IMR-90 (cell line): ENCODE measurements at regions not wholly inside any gene's neighbourhood (a gene's known extent, or its start where the extent isn't known, plus 50 kb on each side); places are given as distances from the start of the nearest gene placed in this dataset.

Experiments used
- ATAC-seq: fragments of 200-7000 bp; cut with Tn5 transposase; 2 replicates; pipeline ENCODE4 v1.9.1; 2020; ENCODE audit warnings: low read depth, mild to moderate bottlenecking, moderate library complexity
- BruUV-seq: library from RNA; stranded (reverse); fragments of 400-500 nt; replicated peaks from 2 replicates; lab custom pipeline; 2021; lab: Mats Ljungman, UMichigan
- CTCF ChIA-PET: fragments of 300-600 bp; formaldehyde crosslinking; extraction: SDS; loops from one replicate; lab custom pipeline; 2021; ENCODE audit warnings: antibody characterized with exemption; lab: Yijun Ruan, JAX
- POLR2A ChIA-PET: fragments of 300-600 bp; sonication (Branson Sonifier 250); formaldehyde crosslinking; loops from one replicate; lab custom pipeline; 2022; ENCODE audit warnings: antibody characterized with exemption; ENCODE audit not compliant: unreplicated experiment; lab: Charles Lee
- DNase-seq: peaks from one replicate; pipeline ENCODE4 v3.0.0; 2013
- H2AFZ ChIP-seq: replicated peaks from 2 replicates; pipeline ENCODE3; 2013; ENCODE audit warnings: low read length, mild to moderate bottlenecking; ENCODE audit not compliant: poor library complexity
- H2AK5ac ChIP-seq: 2 replicates; pipeline ENCODE4 v1.6.1; 2013; ENCODE audit warnings: low read depth, low read length, inconsistent platforms
- H2AK9ac ChIP-seq: replicated peaks from 2 replicates; pipeline ENCODE3; 2013; ENCODE audit warnings: mild to moderate bottlenecking, low read depth, low read length, moderate library complexity; ENCODE audit not compliant: poor library complexity
- H2BK120ac ChIP-seq: 2 replicates; pipeline ENCODE4 v1.6.1; 2013; ENCODE audit warnings: low read depth, low read length, inconsistent platforms
- H2BK15ac ChIP-seq: 3 replicates; pipeline ENCODE4 v1.6.1; 2013; ENCODE audit warnings: low read depth, low read length, inconsistent platforms
- H2BK20ac ChIP-seq: 2 replicates; pipeline ENCODE4 v1.6.1; 2013; ENCODE audit warnings: low read depth, mild to moderate bottlenecking, inconsistent platforms, low read length, moderate library complexity
- H2BK5ac ChIP-seq: 2 replicates; pipeline ENCODE4 v1.6.1; 2013; ENCODE audit warnings: mild to moderate bottlenecking, low read depth, low read length, inconsistent platforms; ENCODE audit not compliant: poor library complexity, severe bottlenecking
- H3K14ac ChIP-seq: replicated peaks from 2 replicates; pipeline ENCODE4 v1.6.1; 2013; ENCODE audit warnings: low read depth, low read length, inconsistent platforms
- H3K18ac ChIP-seq: 2 replicates; pipeline ENCODE4 v1.6.1; 2013; ENCODE audit warnings: low read depth, low read length, control low read depth
- H3K23ac ChIP-seq: 2 replicates; pipeline ENCODE4 v1.6.1; 2013; ENCODE audit warnings: low read depth, low read length, inconsistent platforms
- H3K27ac ChIP-seq: 2 replicates; pipeline ENCODE4 v1.5.1; 2013; ENCODE audit warnings: mild to moderate bottlenecking, control low read depth, low read length; ENCODE audit not compliant: insufficient read depth
- H3K27me3 ChIP-seq: 2 replicates; pipeline ENCODE4 v1.6.1; 2013; ENCODE audit warnings: low read length; ENCODE audit not compliant: control insufficient read depth, insufficient read depth
- H3K36me3 ChIP-seq: 2 replicates; pipeline ENCODE4 v1.6.1; 2013; ENCODE audit warnings: low read length, mixed read lengths; ENCODE audit not compliant: control insufficient read depth, insufficient read depth
- H3K4ac ChIP-seq: 2 replicates; pipeline ENCODE4 v1.6.1; 2013; ENCODE audit warnings: low read depth, low read length, inconsistent platforms
- H3K4me1 ChIP-seq: 2 replicates; pipeline ENCODE4 v1.6.1; 2013; ENCODE audit warnings: low read length, mixed read lengths; ENCODE audit not compliant: control insufficient read depth, insufficient read depth
- H3K4me2 ChIP-seq: 2 replicates; pipeline ENCODE4 v1.6.1; 2013; ENCODE audit warnings: low read depth, mild to moderate bottlenecking, control low read depth, low read length, moderate library complexity
- H3K4me3 ChIP-seq: 2 replicates; pipeline ENCODE4 v1.5.1; 2013; ENCODE audit warnings: low read depth, mild to moderate bottlenecking, control low read depth, low read length, moderate library complexity; ENCODE audit not compliant: insufficient read depth
- H3K56ac ChIP-seq: 2 replicates; pipeline ENCODE4 v1.6.1; 2013; ENCODE audit warnings: low read length, inconsistent platforms; ENCODE audit not compliant: insufficient read depth; ENCODE audit errors: extremely low read depth
- H3K79me1 ChIP-seq, 2 experiments: 2 replicates each; pipeline ENCODE4 v1.6.1; 2013; ENCODE audit warnings: low read length in 2 of 2, inconsistent platforms in 1 of 2, low read depth in 1 of 2
- H3K9ac ChIP-seq: 2 replicates; pipeline ENCODE4 v1.6.1; 2013; ENCODE audit warnings: low read depth, low read length, control low read depth
- H3K9me1 ChIP-seq: 2 replicates; pipeline ENCODE4 v1.6.1; 2013; ENCODE audit warnings: low read length, inconsistent platforms; ENCODE audit not compliant: insufficient read depth
- H3K9me3 ChIP-seq: 2 replicates; pipeline ENCODE4 v1.6.1; 2013; ENCODE audit warnings: low read length; ENCODE audit not compliant: control insufficient read depth, insufficient read depth
- H4K20me1 ChIP-seq: 2 replicates; pipeline ENCODE4 v1.6.1; 2013; ENCODE audit warnings: low read length, inconsistent platforms; ENCODE audit not compliant: insufficient read depth
- H4K5ac ChIP-seq: 2 replicates; pipeline ENCODE4 v1.6.1; 2013; ENCODE audit warnings: mild to moderate bottlenecking, low read depth, low read length, control low read depth
- H4K8ac ChIP-seq, 2 experiments: 2 replicates each; pipeline ENCODE4 v1.6.1; 2013; ENCODE audit warnings: low read depth in 2 of 2, low read length in 2 of 2, control low read depth in 1 of 2, inconsistent platforms in 1 of 2
- H4K91ac ChIP-seq: 2 replicates; pipeline ENCODE4 v1.6.1; 2013; ENCODE audit warnings: low read depth, low read length, inconsistent platforms; ENCODE audit not compliant: insufficient read depth
- BHLHE40 ChIP-seq: fragments of 150-350 bp; IDR thresholded peaks from 2 replicates; pipeline ENCODE4 v1.6.1; 2016; ENCODE audit warnings: mild to moderate bottlenecking, low read depth, low read length
- CEBPB ChIP-seq: IDR thresholded peaks from 2 replicates; pipeline ENCODE4 v1.6.1; 2012; ENCODE audit warnings: low read depth, low read length, improper control_type of control experiment
- CHD1 ChIP-seq: IDR thresholded peaks from 2 replicates; pipeline ENCODE4 v1.6.1; 2012; ENCODE audit warnings: low read depth, low read length, improper control_type of control experiment
- FOS ChIP-seq: fragments of 150-350 bp; IDR thresholded peaks from 2 replicates; pipeline ENCODE4 v1.6.1; 2016; ENCODE audit warnings: low read depth, low read length
- MAFK ChIP-seq: IDR thresholded peaks from 2 replicates; pipeline ENCODE4 v1.6.1; 2012; ENCODE audit warnings: low read depth, low read length, improper control_type of control experiment
- MAZ ChIP-seq: IDR thresholded peaks from 2 replicates; pipeline ENCODE4 v1.6.1; 2012; ENCODE audit warnings: low read depth, mild to moderate bottlenecking, low read length, improper control_type of control experiment, moderate library complexity, borderline replicate concordance
- MXI1 ChIP-seq: IDR thresholded peaks from 2 replicates; pipeline ENCODE4 v1.6.1; 2012; ENCODE audit warnings: low read depth, mild to moderate bottlenecking, low read length, moderate library complexity, borderline replicate concordance
- NFE2L2 ChIP-seq: fragments of 150-350 bp; IDR thresholded peaks from 2 replicates; pipeline ENCODE4 v1.6.1; 2016; ENCODE audit warnings: low read depth, mild to moderate bottlenecking, low read length
- POLR2A ChIP-seq: IDR thresholded peaks from 2 replicates; pipeline ENCODE4 v1.6.1; 2012; ENCODE audit warnings: mild to moderate bottlenecking, low read depth, low read length
- RAD21 ChIP-seq: IDR thresholded peaks from 2 replicates; pipeline ENCODE4 v1.6.1; 2012; ENCODE audit warnings: low read length, improper control_type of control experiment
- RCOR1 ChIP-seq: IDR thresholded peaks from 2 replicates; pipeline ENCODE4 v1.6.1; 2012; ENCODE audit warnings: mild to moderate bottlenecking, low read length, improper control_type of control experiment; ENCODE audit not compliant: insufficient replicate concordance
- RFX5 ChIP-seq: IDR thresholded peaks from 2 replicates; pipeline ENCODE4 v1.8.0; 2012; ENCODE audit warnings: low read depth, mild to moderate bottlenecking, low read length, moderate library complexity
- SMC3 ChIP-seq: fragments of 150-350 bp; IDR thresholded peaks from 2 replicates; pipeline ENCODE4 v1.6.1; 2016; ENCODE audit warnings: low read depth, mild to moderate bottlenecking, antibody characterized with exemption, low read length, moderate library complexity
- WGBS, 2 experiments: methylation state at CpG; one replicate each; pipeline versions ENCODE4 v1.1.5 to v1.1.7; 2013; ENCODE audit warnings: missing lambda C conversion rate in 2 of 2; ENCODE audit not compliant: insufficient read length in 1 of 2; ENCODE audit errors: extremely low coverage in 2 of 2; 5-methylcytosine and 5-hydroxymethylcytosine counted together
- dilution Hi-C: fragments of 300-500 bp; cut with HindIII; formaldehyde crosslinking; loops from one replicate; pipeline ENCODE4 v1.14.3; 2018; ENCODE audit warnings: low sequenced_read_pairs; ENCODE audit not compliant: unreplicated experiment
- in situ Hi-C: fragments of 300-500 bp; cut with MboI; formaldehyde crosslinking; loops from 3 replicates; pipeline ENCODE4 v1.14.3; 2019; ENCODE audit warnings: low sequenced_read_pairs, inconsistent platforms, mixed read lengths
- intact Hi-C: fragments of 100-400 bp; cut with micrococcal nuclease; formaldehyde crosslinking; loops from 2 replicates; pipeline ENCODE4 v1.10.0; 2022
- TF ChIP-seq, protein P1 (sequence below): conservative IDR thresholded peaks from 2 replicates; pipeline ENCODE4 v1.5.1; 2012; ENCODE audit warnings: mild to moderate bottlenecking, low read depth, low read length, improper control_type of control experiment
- TF ChIP-seq, protein P2 (sequence below): fragments of 150-350 bp; IDR thresholded peaks from 2 replicates; pipeline ENCODE4 v1.6.1; 2017; ENCODE audit warnings: mild to moderate bottlenecking, antibody characterized with exemption, low read length, low read depth
- TF ChIP-seq, protein P3 (sequence below): fragments of 150-350 bp; IDR thresholded peaks from 2 replicates; pipeline ENCODE4 v1.6.1; 2016; ENCODE audit warnings: low read depth, mild to moderate bottlenecking, low read length, moderate library complexity, borderline replicate concordance

DNA sequence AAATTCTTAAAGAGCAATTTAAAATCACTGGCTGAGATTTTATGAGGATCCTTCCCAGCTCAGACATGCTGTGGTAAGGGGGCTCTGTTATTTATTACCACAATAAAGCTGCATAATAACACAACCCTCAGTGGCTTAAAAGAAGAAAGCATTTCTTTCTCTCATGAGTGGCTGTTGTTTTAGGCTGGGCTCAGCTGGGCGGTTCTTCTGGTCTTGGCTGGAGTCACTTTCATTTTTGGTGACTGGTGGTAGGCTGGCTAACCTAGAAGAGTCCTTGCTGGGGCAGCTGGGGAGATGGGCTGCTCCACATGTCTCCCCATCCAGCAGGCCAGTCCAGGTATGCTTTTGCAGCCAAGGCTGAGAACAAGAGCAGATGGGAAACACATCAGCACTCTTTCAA, 113.0 kb upstream of the MSX1 start:
- no peak overlapping the region for H4K91ac ChIP-seq
- H2BK20ac ChIP-seq = no peak overlapping the region
- no peak overlapping the region for H4K5ac ChIP-seq
- no peaks in the 10 kb centered on the region for H3K4me1 ChIP-seq
- peaks cover 8% of the 10 kb centered on the region for H3K27me3 ChIP-seq
- H3K4me2 ChIP-seq = no peak overlapping the region
- in situ Hi-C loops = no loop called here
- H2BK15ac ChIP-seq = no peak overlapping the region
- H3K4me3 ChIP-seq = no peak overlapping the region
- TF ChIP-seq NFE2L2 = no peak
- TF ChIP-seq, protein P1, sequence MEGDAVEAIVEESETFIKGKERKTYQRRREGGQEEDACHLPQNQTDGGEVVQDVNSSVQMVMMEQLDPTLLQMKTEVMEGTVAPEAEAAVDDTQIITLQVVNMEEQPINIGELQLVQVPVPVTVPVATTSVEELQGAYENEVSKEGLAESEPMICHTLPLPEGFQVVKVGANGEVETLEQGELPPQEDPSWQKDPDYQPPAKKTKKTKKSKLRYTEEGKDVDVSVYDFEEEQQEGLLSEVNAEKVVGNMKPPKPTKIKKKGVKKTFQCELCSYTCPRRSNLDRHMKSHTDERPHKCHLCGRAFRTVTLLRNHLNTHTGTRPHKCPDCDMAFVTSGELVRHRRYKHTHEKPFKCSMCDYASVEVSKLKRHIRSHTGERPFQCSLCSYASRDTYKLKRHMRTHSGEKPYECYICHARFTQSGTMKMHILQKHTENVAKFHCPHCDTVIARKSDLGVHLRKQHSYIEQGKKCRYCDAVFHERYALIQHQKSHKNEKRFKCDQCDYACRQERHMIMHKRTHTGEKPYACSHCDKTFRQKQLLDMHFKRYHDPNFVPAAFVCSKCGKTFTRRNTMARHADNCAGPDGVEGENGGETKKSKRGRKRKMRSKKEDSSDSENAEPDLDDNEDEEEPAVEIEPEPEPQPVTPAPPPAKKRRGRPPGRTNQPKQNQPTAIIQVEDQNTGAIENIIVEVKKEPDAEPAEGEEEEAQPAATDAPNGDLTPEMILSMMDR = no peak
- TF ChIP-seq RCOR1 = no peak
- TF ChIP-seq MAFK = no peak
- TF ChIP-seq RAD21 = no peak
- TF ChIP-seq, protein P2, sequence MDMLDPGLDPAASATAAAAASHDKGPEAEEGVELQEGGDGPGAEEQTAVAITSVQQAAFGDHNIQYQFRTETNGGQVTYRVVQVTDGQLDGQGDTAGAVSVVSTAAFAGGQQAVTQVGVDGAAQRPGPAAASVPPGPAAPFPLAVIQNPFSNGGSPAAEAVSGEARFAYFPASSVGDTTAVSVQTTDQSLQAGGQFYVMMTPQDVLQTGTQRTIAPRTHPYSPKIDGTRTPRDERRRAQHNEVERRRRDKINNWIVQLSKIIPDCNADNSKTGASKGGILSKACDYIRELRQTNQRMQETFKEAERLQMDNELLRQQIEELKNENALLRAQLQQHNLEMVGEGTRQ = no peak
- no peak for TF ChIP-seq CHD1
- no peak for TF ChIP-seq FOS
- no peak for TF ChIP-seq POLR2A
- no peak for TF ChIP-seq SMC3
- no peak for TF ChIP-seq BHLHE40
- no peak for TF ChIP-seq MXI1
- TF ChIP-seq MAZ = no peak
- TF ChIP-seq, protein P3, sequence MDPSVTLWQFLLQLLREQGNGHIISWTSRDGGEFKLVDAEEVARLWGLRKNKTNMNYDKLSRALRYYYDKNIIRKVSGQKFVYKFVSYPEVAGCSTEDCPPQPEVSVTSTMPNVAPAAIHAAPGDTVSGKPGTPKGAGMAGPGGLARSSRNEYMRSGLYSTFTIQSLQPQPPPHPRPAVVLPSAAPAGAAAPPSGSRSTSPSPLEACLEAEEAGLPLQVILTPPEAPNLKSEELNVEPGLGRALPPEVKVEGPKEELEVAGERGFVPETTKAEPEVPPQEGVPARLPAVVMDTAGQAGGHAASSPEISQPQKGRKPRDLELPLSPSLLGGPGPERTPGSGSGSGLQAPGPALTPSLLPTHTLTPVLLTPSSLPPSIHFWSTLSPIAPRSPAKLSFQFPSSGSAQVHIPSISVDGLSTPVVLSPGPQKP = no peak
- TF ChIP-seq RFX5 = no peak
- TF ChIP-seq CEBPB = no peak
- no peaks in the 10 kb centered on the region for H3K9me1 ChIP-seq
- no peak overlapping the region for H3K56ac ChIP-seq
- ATAC-seq (no peak), DNase-seq (no peak)
- dilution Hi-C loops = no loop called here
- ChIA-PET POLR2A (no interaction called here), CTCF (no interaction called here)
- H2BK120ac ChIP-seq = no peak overlapping the region
- H3K4ac ChIP-seq = no peak overlapping the region
- intact Hi-C loops = no loop called here
- no peaks in the 10 kb centered on the region for H3K36me3 ChIP-seq
- H2AK5ac ChIP-seq = no peak overlapping the region
- H2AFZ ChIP-seq = no peak overlapping the region
- no peak overlapping the region for H3K9ac ChIP-seq
- peaks cover 6% of the 10 kb centered on the region for H3K9me3 ChIP-seq
- H4K8ac ChIP-seq = no peak overlapping the region
- no peak overlapping the region for H3K27ac ChIP-seq
- H2AK9ac ChIP-seq = no peak overlapping the region
- no peak overlapping the region for H3K14ac ChIP-seq
- WGBS, 2 experiments = no CpG with 5 or more reads among the region's 1 CpG
- H4K20me1 ChIP-seq = no peaks in the 10 kb centered on the region
- H3K18ac ChIP-seq = no peak overlapping the region
- no peak overlapping the region for H2BK5ac ChIP-seq
- no TSS peak for BruUV-seq
- no peaks in the 10 kb centered on the region for H3K79me1 ChIP-seq
- H3K23ac ChIP-seq = no peak overlapping the region
